Activated naive CD8-positive, alpha-beta T cell treated with anti-CD3 and anti-CD28 coated beads for 36 hours (primary cell): ENCODE measurements at regions not wholly inside any gene's neighbourhood (a gene's known extent, or its start where the extent isn't known, plus 50 kb on each side); places are given as distances from the start of the nearest gene placed in this dataset.

Source experiments
- DNase-seq: peaks from one replicate; pipeline ENCODE4 v3.0.0; 2021
- H3K27ac Mint-ChIP-seq: one replicate; pipeline ENCODE4 v1.8.0; 2022; ENCODE audit warnings: mild to moderate bottlenecking, moderate library complexity, mixed read lengths
- H3K27me3 Mint-ChIP-seq: one replicate; pipeline ENCODE4 v1.8.0; 2022; ENCODE audit warnings: mild to moderate bottlenecking, mixed read lengths
- H3K36me3 Mint-ChIP-seq: one replicate; pipeline ENCODE4 v1.8.0; 2021; ENCODE audit warnings: mild to moderate bottlenecking, mixed read lengths
- H3K4me1 Mint-ChIP-seq: one replicate; pipeline ENCODE4 v1.8.0; 2021; ENCODE audit warnings: mixed read lengths
- H3K4me3 Mint-ChIP-seq: one replicate; pipeline ENCODE4 v1.8.0; 2022; ENCODE audit warnings: mild to moderate bottlenecking, moderate library complexity, mixed read lengths
- H3K9me3 Mint-ChIP-seq: one replicate; pipeline ENCODE4 v1.8.0; 2022; ENCODE audit warnings: mixed read lengths

GRCh38 chr22:49021926-49022815 lies 805.5 kb downstream of the BRD1 start:
- Mint-ChIP-seq H3K4me3 (no peak overlapping the region), H3K27me3 (no peaks in the 10 kb centered on the region), H3K9me3 (no peaks in the 10 kb centered on the region), H3K36me3 (no peaks in the 10 kb centered on the region), H3K4me1 (no peaks in the 10 kb centered on the region), H3K27ac (no peak overlapping the region)
- no peak for DNase-seq

GRCh38 chr22:49021131-49021925 lies 806.3 kb downstream of the BRD1 start:
- no peak for DNase-seq
- H3K27ac Mint-ChIP-seq: no peak overlapping the region
- no peak overlapping the region for H3K4me3 Mint-ChIP-seq

GRCh38 chr22:49019737-49020713 lies 807.6 kb downstream of the BRD1 start:
- no peaks in the 10 kb centered on the region for H3K27me3 Mint-ChIP-seq
- DNase-seq: no peak
- no peak overlapping the region for H3K4me3 Mint-ChIP-seq
- no peaks in the 10 kb centered on the region for H3K9me3 Mint-ChIP-seq
- no peaks in the 10 kb centered on the region for H3K4me1 Mint-ChIP-seq
- no peak overlapping the region for H3K27ac Mint-ChIP-seq
- no peaks in the 10 kb centered on the region for H3K36me3 Mint-ChIP-seq

More at GRCh38 chr22:49021131-49021925, 806.3 kb downstream of the BRD1 start:
- Mint-ChIP-seq H3K9me3 (no peaks in the 10 kb centered on the region), H3K27me3 (no peaks in the 10 kb centered on the region), H3K36me3 (no peaks in the 10 kb centered on the region), H3K4me1 (no peaks in the 10 kb centered on the region)

- Mint-ChIP-seq H3K27ac (no peak overlapping the region), H3K4me3 (no peak overlapping the region), H3K9me3 (no peaks in the 10 kb centered on the region), H3K27me3 (no peaks in the 10 kb centered on the region), H3K4me1 (no peaks in the 10 kb centered on the region), H3K36me3 (no peaks in the 10 kb centered on the region)
- no peak for DNase-seq
Measured at GRCh38 chr22:49018601-49019000, 809.1 kb downstream of the BRD1 start.

GRCh38 chr22:49017482-49018329 lies 810.0 kb downstream of the BRD1 start:
- no peaks in the 10 kb centered on the region for H3K27me3 Mint-ChIP-seq
- H3K36me3 Mint-ChIP-seq: no peaks in the 10 kb centered on the region
- no peaks in the 10 kb centered on the region for H3K9me3 Mint-ChIP-seq
- no peak overlapping the region for H3K27ac Mint-ChIP-seq
- H3K4me3 Mint-ChIP-seq: no peak overlapping the region
- no peak for DNase-seq
- no peaks in the 10 kb centered on the region for H3K4me1 Mint-ChIP-seq

- Mint-ChIP-seq H3K9me3 (no peaks in the 10 kb centered on the region), H3K4me1 (no peaks in the 10 kb centered on the region), H3K27ac (no peak overlapping the region), H3K36me3 (no peaks in the 10 kb centered on the region), H3K27me3 (no peaks in the 10 kb centered on the region), H3K4me3 (no peak overlapping the region)
- DNase-seq: no peak
Measured at GRCh38 chr22:49016909-49017481, 810.7 kb downstream of the BRD1 start.

GRCh38 chr22:49015993-49016908 lies 811.4 kb downstream of the BRD1 start:
- H3K36me3 Mint-ChIP-seq: no peaks in the 10 kb centered on the region
- H3K27me3 Mint-ChIP-seq: no peaks in the 10 kb centered on the region
- H3K4me3 Mint-ChIP-seq: no peak overlapping the region
- H3K4me1 Mint-ChIP-seq: no peaks in the 10 kb centered on the region
- no peak overlapping the region for H3K27ac Mint-ChIP-seq
- no peak for DNase-seq
- H3K9me3 Mint-ChIP-seq: no peaks in the 10 kb centered on the region

GRCh38 chr22:49015459-49015858 lies 812.2 kb downstream of the BRD1 start:
- Mint-ChIP-seq H3K36me3 (no peaks in the 10 kb centered on the region), H3K27ac (no peak overlapping the region), H3K9me3 (no peaks in the 10 kb centered on the region), H3K4me3 (no peak overlapping the region), H3K4me1 (no peaks in the 10 kb centered on the region), H3K27me3 (no peaks in the 10 kb centered on the region)
- no peak for DNase-seq

- H3K4me1 Mint-ChIP-seq: no peaks in the 10 kb centered on the region
- H3K36me3 Mint-ChIP-seq: no peaks in the 10 kb centered on the region
- H3K9me3 Mint-ChIP-seq: no peaks in the 10 kb centered on the region
- H3K27me3 Mint-ChIP-seq: no peaks in the 10 kb centered on the region
- no peak for DNase-seq
- H3K4me3 Mint-ChIP-seq: no peak overlapping the region
- no peak overlapping the region for H3K27ac Mint-ChIP-seq
Measured at GRCh38 chr22:49014227-49015201, 813.2 kb downstream of the BRD1 start.

GRCh38 chr22:49013707-49014106 lies 814.0 kb downstream of the BRD1 start:
- no peak overlapping the region for H3K4me3 Mint-ChIP-seq
- H3K9me3 Mint-ChIP-seq: no peaks in the 10 kb centered on the region
- no peaks in the 10 kb centered on the region for H3K27me3 Mint-ChIP-seq
- DNase-seq: no peak
- no peak overlapping the region for H3K27ac Mint-ChIP-seq
- no peaks in the 10 kb centered on the region for H3K36me3 Mint-ChIP-seq
- H3K4me1 Mint-ChIP-seq: no peaks in the 10 kb centered on the region

GRCh38 chr22:49012712-49013395 lies 814.8 kb downstream of the BRD1 start:
- no peak overlapping the region for H3K4me3 Mint-ChIP-seq
- no peaks in the 10 kb centered on the region for H3K36me3 Mint-ChIP-seq
- no peaks in the 10 kb centered on the region for H3K9me3 Mint-ChIP-seq
- H3K4me1 Mint-ChIP-seq: no peaks in the 10 kb centered on the region
- H3K27ac Mint-ChIP-seq: no peak overlapping the region
- DNase-seq: no peak
- no peaks in the 10 kb centered on the region for H3K27me3 Mint-ChIP-seq
